Stimulated activated CD4-positive, alpha-beta T cell treated with anti-CD3 and anti-CD28 coated beads, TNF-alpha, amount 100 ng/mL, for 4 hours (primary cell): ENCODE measurements at regions not wholly inside any gene's neighbourhood (a gene's known extent, or its start where the extent isn't known, plus 50 kb on each side); places are given as distances from the start of the nearest gene placed in this dataset.

Experiments
- DNase-seq, 3 experiments: peaks; one replicate each; pipeline ENCODE4 v3.0.0-alpha.2; 2020; ENCODE audit warnings: low read depth in 3 of 3

DNA sequence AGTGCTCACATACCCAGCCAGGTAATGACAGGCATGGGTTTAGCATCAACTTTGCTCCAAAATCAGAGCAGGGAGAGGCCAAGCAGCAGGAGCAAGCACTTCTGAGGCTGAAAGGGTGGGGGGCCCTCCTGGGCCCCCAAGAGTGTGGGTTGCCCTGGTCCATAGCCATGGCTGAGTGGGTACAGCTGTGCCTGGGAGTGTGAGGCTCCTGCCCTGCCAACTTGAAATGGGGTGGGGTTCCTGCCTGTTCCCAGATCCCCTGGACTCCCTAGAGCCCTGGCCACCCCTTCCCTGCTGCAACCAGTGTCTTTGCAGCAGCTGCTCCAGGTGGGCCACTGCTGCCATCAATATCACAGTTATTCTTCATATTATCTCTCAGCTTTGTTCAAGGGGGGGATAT lies 1224.2 kb upstream of the GJE1 start:
- DNase-seq: no peak

DNA sequence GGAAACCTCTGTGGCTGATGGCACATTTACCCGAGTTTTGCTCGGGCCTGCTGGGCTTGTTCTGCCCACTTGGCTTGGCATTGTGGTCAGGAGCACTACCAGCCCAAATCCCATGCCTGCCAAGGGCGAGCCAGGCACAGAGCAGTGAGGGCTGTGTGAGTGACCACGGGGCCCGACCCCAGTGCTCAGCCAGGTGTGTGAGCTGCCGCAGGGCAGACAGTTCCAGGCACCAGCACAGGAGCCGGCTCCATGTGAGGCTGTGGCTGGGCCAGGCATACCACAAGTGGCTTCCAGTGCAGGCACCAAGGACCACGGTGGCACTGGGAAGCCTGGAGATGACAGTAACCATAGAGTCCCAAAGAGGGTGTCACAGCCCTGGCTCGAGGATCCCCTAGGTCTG lies 1225.5 kb upstream of the GJE1 start:
- DNase-seq: no peak

DNA sequence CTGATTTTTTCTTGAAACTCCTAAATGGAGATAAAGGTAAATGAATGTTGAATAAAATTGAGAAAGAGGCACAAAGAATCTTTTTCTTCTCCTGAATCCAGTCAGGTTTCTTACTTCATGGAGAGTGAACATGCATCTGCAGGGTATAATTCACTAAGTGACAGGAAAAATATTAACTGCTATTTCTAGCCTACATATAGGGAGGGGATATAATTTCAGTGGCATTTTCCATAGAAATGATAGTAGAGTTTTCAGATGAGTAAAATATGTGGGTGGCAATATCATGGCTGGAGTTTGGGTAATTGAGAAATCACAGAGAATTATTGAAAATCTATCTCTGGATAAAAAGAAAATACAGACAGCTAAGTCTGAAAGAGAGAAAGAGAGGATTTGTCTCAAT lies 1227.0 kb upstream of the GJE1 start:
- no peak for DNase-seq

DNA sequence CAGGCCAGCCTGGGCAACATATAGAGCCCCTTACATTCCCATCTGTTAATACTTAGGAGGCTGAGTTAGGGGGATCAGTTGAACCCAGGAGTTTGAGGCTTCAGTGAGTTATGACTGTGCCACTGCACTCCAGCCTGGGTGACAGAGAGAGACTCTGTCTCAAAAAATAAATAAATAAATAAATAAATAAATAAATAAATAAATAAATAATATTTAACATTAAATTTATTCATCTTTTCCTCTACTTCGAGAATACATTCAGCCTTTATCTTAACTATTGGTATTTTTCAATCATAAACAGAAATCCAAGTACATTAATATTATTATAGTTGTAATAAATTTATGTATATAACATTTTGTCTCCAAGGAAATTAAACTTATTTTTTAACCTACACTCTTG lies 1227.7 kb upstream of the GJE1 start:
- no peak for DNase-seq

DNA sequence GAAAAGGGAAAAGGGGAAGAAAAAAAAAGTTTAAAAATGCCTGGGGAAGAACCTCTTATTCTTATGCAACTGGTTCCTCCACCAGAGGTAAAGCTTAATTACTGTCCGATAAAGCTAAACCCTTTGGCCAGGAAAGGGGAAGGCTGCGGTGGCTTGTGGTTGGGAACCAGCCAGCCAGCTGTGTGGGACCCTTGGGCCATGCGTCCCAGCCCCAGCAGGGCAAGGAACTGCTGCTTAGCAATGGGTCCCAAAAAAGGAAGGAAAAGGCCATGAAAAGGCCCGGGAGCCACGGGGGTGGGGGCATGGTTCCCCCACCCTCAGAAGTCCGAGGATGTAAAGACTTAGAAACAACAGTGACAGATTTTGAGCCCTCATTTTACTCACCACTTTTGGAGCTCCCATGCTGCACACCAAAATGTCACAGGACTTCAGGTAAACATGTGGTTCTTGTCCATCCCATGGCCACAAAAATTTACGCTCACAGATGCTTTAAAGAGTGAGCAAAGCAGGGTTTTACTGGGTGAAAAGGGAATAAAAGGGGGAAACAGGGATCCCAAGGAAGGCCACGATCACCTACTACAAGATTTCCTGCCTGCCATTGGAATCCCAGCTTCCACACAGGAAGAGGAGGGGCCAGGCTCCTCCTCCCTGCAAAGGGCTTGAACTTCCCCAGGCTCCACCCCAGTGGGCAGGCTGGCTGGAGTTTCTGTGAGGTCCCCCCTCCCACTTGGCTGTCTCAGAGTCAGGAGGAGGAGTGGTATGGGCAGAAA lies 1234.7 kb upstream of the GJE1 start:
- DNase-seq: no peak

DNA sequence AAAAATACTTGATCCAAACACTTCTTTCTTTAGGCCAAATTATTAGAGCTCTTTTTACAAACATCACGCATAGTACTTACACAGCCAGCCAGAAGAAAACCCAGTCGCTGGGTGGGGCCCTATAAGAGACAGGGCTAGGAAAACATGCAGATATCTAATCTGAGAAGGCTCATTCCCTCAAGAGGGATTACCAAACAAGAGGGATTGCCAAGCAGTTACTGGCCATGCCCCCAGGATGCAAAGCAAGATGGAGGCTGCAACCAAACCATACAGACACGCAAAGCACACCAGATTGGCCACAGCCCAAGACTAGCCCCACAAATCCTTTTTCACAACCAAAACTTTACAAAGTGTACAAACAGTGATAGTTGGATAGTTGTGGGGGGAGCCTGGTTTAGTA lies 1235.4 kb upstream of the GJE1 start:
- DNase-seq: no peak

DNA sequence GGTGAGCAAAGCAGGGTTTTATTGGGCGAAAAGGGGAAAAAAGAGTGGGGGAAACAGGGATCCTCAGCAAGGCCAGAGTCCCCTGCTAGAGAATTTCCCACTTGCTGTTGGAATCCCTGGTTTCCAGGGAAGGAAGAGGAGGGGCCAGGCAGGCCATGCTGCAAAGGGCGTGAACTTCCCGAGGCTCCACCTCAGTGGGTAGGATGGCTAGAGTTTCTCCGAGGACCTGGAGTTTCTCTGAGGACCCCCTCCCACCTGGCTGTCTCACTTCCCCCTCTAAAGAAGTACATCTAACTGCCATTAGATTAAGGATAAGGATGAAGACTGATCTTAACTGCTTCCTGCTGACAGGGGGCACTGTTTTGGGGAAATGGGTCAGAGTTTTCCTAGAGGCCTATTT lies 1239.3 kb upstream of the GJE1 start:
- no peak for DNase-seq

DNA sequence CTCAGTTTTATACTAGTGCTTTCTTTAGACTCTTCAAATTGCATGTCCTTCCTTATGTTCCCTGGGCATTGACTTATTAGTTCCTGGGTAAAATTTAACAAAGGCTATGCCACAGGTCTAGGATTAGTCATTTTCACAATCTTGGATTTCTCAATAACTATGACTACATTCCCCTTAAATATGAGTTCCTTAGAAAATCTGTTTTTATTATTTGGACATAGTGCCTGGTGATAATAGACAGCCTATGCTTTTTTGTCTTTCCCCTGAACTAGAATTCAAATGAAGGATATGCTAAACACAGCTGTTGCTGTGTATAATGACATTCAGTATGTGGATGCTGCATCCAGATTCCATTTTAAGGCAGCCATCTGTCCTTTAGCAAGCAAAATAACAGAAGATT lies 1252.8 kb upstream of the GJE1 start:
- no peak for DNase-seq

DNA sequence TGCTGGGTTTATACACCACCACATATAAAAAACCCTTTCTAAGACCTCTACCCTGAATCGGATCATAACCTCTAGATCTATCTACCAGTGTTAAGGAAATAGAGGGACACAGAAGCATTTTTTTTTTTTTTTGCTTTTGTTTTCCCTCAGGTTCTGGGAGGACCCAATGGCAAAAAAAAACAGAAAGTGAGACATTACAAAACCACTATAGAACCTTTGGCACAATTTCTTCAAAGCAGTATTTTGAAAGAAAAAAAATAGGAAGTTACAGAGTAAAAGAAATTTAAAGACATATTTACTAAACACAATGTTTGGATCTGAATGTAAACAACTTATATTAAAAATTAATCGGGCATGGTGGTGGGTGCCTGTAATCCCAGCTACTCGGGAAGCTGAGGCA lies 1258.7 kb upstream of the GJE1 start:
- DNase-seq: no peak

DNA sequence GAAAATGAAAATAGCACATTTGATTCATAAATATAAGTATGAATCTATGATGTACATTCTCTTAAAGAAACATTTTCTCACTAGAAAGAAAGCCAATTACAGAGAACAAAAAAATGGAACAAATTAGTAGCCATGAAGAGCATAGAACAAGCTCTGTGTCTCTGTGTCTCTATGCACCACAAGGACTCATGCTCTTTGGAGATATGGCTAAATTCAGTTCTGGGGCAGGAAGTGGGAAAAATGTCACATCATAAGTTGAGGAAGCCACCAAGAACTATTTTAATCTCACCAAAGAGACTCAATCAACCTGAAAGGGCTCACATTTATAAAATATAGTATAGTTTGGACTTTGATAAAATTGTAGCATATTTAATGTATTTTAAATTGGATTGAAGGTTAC lies 1259.8 kb upstream of the GJE1 start:
- DNase-seq: no peak

DNA sequence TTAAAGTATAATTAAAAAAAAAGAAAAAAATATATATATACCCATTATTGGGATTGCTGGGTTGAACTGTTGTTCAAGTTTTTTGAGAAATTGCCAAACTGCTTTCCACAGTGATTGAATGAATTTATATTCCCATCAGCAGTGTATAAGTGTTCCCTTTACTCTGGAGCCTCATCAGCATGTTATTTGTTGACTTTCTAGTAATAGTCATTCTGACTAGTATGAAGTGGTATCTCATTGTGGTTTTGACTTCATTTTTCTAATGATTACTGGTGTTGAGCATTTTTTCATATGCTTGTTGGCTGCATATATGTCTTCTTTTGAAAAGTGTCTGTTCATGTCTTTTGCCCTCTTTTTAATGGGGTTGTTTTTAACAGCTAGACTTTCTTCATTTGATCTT lies 1260.8 kb upstream of the GJE1 start:
- no peak for DNase-seq

DNA sequence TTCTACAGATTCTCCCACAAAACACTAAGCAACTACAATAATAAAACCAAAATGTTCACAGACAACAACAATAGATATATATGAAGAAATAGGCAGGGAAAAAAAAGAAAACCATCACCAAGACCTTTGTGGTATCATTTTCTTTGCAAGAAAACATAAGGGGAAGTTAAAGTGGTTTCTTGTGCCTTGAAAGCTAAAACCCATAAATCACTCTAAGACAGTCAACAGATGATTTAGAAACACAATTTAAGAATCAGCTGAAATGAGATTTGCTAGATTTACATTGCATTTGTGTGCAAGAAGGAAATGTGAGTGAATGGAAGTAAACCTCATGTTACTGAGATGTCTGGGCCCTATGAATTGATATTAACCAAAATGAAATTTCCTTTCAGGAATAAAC lies 1265.4 kb upstream of the GJE1 start:
- DNase-seq: no peak

DNA sequence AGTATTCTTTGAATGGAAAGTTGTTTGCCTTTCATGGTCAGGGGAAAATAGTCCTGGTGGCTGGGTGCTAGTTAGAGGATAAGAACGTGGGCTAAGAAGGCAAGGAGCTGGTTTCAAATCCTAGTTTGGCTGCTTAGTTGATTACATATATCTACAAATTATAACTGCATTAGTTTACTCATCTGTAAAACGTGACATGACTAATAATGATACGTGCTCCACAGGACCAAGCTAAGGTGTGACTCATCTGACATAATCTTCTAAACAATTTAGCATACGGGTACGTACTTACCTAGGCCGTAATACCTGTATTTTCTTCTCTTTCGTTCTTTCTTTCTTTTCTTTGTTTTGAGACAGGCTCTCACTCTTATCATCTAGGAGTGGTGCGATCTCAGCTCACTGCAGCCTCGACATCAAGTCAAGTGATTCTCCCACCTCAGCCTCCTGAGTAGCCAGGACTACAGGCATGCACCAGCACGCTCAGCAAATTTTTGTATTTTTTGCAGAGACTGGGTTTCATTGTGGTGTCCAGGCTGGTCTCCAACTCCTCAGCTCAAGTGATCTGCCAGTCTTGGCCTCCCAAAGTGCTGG lies 1274.2 kb upstream of the GJE1 start:
- DNase-seq: no peak

DNA sequence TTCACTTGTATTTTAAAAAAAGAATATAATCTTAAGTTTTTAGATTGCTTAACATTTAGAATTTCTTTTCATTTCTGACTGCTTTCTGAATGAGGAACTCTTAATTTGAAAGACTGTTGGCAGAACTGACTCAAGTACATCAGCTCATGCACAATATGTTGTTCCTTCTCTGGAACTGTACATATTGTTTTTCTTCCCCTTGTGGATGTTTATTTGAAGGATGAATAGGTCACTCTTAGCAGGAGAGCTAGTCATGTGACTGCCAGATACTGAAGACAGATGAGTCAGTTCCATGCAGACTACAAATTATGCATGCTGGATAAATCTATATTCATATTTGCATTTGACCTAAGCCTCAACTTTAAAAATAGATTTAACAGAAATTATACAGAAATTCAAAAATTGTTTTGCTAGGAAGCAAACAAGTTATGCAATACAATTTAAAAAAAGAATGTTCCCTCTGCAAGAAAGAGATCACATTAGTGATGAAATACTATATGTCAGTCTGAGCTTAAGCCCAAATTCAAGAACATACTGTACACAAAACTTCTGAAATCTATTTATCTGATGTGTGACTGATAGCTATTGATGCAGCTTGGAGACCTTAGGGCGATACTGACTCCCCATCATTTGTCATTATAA lies 1274.9 kb upstream of the GJE1 start:
- DNase-seq: no peak

DNA sequence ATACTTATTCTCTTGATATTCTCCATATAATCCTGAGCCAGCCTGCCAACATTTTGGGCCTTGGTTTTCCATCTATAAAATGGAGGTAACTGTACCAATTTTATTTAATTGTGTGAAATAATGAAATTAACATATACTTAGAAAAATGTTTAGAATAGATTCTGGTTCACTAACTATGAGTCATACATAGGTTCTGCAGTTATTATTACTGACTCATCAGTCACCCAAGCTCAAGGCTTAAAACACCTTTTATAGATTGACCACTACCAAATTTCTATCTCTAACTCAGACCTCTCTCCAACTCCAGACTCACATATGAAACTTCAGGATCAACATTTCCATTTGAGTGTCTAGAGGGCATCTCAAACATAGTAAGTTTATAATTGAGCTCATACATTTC lies 1277.2 kb upstream of the GJE1 start:
- no peak for DNase-seq

DNA sequence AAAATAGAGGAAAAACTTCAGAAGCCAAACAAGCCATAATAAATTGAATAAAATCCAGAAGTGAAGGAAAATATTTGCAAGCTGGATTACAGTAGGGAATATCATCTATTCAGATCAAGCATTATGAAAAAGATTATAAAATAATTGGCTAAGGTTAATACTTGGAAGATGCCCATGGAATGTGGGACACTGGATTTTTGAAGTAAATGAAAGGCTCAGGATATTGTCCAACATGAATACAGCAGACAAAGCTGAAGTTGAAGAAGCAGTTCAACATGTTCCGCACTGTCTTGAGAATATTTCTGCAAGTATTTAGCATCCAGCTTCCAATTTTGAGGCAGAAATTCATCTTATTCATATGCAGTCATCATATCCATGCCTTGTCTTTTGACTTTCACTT lies 1278.4 kb upstream of the GJE1 start:
- no peak for DNase-seq

DNA sequence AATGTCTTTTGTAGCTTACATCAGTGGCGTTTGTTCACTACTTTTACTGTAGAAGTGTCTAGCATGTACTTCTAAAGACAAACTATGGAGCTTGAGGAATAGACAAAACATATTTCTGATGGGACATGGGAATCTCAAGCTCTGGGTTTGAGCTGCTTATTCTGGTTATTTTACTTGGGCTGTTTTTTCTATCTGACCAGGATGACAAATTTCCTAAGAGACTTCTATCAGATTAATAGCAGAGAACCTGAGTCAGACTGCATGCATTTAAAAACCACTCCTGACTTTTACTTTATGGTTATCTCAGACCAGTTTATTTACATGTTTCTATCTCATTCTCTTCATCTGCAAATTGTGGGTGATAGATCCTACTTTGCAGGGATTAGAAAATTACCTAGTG lies 1282.3 kb upstream of the GJE1 start:
- DNase-seq: no peak

DNA sequence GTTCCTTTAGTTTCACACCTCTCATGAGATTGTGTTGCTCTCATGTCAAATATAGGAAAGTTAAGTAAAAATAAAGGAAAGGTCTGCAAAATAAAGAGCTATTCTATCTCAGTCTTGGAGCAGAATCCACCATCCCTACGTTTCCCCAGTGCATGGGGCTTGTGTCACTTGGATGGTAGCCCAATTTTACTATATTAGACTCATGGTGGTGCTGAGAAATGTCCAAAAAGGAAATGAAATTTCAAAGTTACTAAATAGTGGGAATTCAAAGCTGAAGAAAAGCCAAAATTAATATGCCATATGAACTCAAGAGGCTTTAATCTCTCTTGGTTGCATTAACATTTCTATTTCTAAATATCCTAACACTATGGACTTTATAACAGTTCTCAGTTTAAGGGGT lies 1283.3 kb upstream of the GJE1 start:
- DNase-seq: no peak

DNA sequence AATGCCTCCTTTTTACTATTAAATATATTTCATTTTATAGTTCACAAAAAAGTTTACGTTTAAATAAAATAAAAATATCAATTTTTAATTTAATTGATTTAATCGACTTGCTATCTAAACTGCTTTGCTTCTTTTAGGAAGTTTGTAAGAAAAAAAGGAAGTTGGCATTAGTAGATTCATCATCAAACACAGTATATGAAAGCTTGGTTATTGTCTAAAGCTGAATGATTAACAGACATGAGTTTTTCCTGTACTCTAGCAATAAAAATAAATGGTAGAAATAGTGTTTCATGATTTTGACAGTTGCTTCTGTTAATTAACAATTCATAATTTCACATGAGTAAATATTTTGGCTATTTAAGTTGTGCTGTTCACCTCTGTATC lies 1285.5 kb upstream of the GJE1 start:
- no peak for DNase-seq

DNA sequence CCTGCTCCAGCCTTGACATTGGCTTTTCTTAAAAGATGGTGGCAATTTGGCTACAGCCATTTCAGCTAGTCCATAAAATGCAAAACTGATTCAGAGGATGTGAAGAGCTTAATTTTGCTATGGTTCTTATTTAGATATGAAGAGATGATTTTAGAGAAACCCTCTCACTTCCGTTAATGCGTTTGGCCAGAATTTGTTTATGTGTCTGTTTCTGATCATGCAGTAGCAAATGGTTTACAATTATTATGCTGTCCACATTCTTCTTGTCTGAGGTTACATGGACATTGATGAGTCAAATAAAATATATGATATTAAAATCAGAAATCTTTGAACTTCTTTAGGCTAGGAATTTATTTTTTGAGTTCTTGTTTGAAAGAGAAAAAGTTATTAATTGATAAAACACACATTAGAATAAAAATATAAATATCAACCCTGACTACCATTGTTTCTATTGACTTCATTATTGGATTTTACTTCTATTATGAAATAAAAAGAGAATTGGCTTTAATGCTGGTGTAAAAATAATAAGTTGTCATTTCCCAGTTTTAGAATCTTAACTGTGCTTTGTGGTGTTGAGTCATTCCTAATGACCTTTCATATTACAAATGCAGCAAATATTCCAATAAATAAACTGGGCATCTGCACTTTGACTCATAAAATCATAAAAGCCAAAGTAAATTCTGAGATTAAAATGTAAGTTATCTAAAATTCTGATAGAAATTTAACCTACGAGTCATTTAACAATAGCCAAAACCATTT lies 1286.0 kb upstream of the GJE1 start:
- DNase-seq: no peak

DNA sequence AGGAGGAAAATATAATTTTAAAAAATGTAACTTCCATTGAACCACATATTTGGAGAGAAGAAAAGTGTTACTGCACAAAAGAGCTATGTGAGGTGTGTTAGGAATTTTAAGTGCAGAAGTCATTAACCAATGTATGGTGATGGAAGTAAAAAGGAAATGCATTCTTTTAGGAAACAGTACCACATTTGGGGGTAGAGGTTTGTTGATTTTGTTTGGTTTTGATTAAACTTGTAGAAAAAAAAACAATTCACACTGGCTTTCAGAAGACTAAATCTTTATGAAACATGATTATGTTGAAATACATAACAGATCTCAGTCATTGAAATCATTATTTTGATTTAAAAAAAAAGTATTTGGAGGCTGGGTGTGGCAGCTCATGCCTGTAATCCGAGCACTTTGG lies 1287.0 kb upstream of the GJE1 start:
- DNase-seq: no peak

DNA sequence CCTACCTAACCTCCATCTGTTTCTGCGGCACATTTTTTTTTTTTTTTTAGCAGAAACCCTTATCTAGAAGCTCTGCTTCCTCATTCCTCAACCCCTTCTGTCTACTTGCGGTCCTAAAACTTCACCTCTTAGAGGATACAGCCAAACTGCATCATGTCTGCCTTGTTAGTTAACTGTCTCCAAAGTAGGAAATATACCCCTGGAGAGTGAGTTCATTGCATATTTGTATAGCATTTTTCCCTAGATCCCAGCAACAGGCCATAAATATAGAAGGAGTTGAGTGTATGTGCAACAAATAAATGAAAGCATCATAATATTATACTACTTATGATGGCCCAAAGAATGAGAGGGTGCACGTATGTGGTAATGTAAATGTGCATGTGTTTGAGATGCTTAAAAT lies 1288.6 kb upstream of the GJE1 start:
- DNase-seq: no peak

DNA sequence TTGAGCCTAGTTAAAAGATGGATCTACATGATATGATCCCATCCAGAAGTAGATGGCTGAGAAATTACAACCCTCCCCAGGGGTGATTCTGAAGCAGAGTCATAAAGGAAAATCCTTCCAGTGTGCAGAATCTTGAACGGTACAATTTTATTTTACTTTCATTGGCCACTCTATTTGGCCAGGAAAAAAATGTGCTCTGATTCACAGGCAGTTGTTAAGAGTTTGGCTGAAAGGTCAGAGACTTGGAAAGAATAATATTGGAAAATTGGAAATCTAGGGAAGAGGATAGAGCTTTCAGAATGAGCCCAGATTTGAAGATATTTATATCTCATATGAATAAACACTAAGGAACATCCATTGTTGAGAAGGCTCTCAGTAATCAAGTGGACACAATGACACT lies 1299.3 kb upstream of the GJE1 start:
- DNase-seq: no peak
